RWPE1 (cell line): ENCODE measurements at regions not wholly inside any gene's neighbourhood (a gene's known extent, or its start where the extent isn't known, plus 50 kb on each side); places are given as distances from the start of the nearest gene placed in this dataset.

ENCODE experiments used
- CTCF ChIA-PET: fragments of 350-600 bp; sonication (Branson Sonifier 250); formaldehyde crosslinking; extraction: SDS; loops from one replicate; lab custom pipeline; 2021; lab: Yijun Ruan, JAX
- POLR2A ChIA-PET: fragments of 400-600 bp; formaldehyde crosslinking; extraction: SDS; loops from one replicate; lab custom pipeline; 2020; ENCODE audit warnings: antibody characterized with exemption; ENCODE audit not compliant: low non-redundant PET; lab: Yijun Ruan, JAX
- DNase-seq: peaks from one replicate; pipeline ENCODE4 v3.0.0; 2012; ENCODE audit warnings: low spot score
- H3K27ac ChIP-seq: fragments of 450-650 bp; 2 replicates; pipeline ENCODE4 v1.5.1; 2017
- TF ChIP-seq, protein P1 (sequence below): fragments of 450-650 bp; conservative IDR thresholded peaks from 2 replicates; pipeline ENCODE4 v1.5.1; 2017; ENCODE audit warnings: low read depth, mild to moderate bottlenecking

DNA sequence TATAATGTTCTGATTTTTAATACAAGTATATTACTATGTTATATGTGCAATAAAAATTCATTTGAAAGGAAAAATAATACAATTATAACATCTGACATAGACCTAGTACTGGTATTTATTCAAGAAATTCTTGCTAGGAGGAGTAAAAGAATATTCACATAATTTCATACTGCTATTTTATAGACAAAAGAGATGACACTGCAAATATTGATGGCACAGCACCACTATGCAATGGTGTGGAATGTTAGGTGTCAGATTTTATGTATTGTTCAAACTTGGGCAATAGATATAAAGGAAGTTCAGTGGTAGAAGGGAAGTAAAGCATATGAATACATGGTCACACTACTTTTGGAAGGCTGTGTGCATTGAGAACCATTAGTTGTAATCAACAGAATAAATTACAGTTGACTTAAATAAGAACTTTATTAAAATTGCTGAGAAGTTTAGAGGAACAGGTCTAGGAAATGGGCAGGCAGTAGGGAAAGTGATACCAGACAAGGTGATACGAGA, 143.9 kb downstream of the OR2K2 start:
- DNase-seq: no peak
- TF ChIP-seq, protein P1, sequence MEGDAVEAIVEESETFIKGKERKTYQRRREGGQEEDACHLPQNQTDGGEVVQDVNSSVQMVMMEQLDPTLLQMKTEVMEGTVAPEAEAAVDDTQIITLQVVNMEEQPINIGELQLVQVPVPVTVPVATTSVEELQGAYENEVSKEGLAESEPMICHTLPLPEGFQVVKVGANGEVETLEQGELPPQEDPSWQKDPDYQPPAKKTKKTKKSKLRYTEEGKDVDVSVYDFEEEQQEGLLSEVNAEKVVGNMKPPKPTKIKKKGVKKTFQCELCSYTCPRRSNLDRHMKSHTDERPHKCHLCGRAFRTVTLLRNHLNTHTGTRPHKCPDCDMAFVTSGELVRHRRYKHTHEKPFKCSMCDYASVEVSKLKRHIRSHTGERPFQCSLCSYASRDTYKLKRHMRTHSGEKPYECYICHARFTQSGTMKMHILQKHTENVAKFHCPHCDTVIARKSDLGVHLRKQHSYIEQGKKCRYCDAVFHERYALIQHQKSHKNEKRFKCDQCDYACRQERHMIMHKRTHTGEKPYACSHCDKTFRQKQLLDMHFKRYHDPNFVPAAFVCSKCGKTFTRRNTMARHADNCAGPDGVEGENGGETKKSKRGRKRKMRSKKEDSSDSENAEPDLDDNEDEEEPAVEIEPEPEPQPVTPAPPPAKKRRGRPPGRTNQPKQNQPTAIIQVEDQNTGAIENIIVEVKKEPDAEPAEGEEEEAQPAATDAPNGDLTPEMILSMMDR: no peak
- POLR2A ChIA-PET: no interaction called here
- H3K27ac ChIP-seq: no peak overlapping the region
- CTCF ChIA-PET: no interaction called here

DNA sequence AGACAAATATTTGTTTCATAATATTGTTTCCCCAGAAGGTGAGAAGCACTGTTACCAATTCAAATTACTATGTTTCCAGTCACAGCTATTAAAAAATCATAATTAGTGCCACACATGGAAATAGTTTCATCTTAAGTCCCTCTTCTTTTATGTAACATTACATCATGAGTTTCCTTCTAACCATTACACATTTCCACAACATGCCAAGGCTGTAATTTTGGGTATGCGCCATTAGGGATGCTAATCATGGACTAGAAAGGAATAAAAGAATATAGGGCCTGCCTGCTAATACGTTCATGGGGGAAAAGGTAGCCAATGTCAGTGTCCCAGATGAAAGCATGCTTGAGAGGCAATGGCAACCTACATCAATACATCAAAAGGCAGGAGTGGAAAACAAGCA, 142.5 kb upstream of the LPAR1 start:
- TF ChIP-seq, protein P1: no peak
- H3K27ac ChIP-seq: no peak overlapping the region
- POLR2A ChIA-PET: no interaction called here
- no peak for DNase-seq
- CTCF ChIA-PET: no interaction called here

DNA sequence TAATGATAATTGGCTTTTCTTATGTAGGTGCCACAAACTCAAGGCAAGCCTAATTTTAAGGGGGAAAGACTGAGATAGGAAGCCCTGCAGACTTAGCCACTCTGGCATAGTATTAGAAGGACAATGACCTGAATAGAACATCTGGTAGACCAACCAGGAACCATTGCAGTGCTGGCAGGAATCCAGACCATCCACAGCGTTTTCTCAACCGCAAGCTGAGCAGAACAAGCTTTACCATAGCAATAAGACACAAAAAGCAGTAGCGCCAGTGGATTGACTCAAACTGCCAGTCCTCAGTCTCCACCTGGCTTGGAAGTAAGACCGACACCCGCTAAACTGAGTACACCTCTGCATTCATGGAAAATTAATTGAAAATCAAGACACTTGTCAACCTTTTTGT, 141.3 kb upstream of the LPAR1 start:
- CTCF ChIA-PET: interaction anchor here (0.7 kb wide), 1 partner anchor 14 kb away, joined by 3 read pairs; no protein-coding TSS in a partner anchor
- TF ChIP-seq, protein P1: no peak
- POLR2A ChIA-PET: no interaction called here
- no peak for DNase-seq
- H3K27ac ChIP-seq: no peak overlapping the region

DNA sequence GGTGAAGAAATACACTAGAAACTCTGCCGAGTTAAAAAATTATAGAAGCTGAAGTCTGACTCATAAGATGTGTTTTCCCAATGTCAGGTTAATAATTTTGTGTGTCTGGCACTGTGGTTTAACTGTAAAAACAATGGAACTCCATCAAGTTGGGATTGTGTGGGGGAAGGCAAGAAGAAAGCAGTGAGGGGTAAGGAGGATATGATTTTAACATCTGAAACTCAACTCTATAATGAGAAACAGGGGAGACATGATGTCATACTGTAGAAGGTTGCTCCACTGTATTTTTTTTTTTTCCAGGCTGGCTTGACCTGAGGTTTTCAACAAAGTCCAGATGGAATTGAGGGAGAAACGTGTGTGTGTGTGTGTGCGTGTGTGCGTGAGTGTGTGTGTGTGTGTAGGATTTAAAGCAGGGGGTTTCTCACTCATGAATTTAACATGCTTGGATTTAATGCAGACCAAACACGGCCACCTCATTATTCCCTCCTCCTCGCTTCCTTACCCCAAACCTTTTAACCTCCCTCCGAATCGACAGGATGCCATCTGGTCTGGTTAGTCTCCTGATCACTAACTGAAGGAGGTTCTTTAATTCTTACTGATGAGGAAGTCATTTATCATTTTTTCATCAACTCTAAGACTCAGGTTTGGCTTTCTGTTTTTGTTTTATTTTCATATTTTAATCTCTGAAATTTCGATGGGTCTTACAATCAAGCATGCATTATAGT, 140.2 kb upstream of the LPAR1 start:
- H3K27ac ChIP-seq: no peak overlapping the region
- TF ChIP-seq, protein P1: no peak
- ChIA-PET CTCF (no interaction called here), POLR2A (no interaction called here)
- no peak for DNase-seq

DNA sequence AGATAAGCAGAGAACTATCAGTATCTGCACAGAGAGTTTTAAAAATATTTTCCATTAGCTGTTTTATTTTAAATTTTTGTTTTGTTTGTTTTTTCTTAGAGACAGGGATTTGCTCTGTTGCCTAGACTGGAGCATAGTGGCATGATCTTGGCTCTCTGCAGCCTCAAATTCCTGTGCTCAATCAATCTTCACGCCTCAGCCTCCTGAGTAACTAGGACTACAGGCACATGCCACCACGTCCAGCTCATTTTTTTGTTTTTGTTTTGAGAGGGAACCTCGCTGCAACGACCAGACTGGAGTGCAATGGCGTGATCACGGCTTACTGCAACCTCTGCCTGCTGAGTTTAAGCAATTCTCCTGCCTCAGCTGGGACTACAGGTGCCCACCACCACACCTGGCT, 138.2 kb upstream of the LPAR1 start:
- H3K27ac ChIP-seq: no peak overlapping the region
- ChIA-PET POLR2A (no interaction called here), CTCF (no interaction called here)
- no peak for DNase-seq
- TF ChIP-seq, protein P1: no peak

DNA sequence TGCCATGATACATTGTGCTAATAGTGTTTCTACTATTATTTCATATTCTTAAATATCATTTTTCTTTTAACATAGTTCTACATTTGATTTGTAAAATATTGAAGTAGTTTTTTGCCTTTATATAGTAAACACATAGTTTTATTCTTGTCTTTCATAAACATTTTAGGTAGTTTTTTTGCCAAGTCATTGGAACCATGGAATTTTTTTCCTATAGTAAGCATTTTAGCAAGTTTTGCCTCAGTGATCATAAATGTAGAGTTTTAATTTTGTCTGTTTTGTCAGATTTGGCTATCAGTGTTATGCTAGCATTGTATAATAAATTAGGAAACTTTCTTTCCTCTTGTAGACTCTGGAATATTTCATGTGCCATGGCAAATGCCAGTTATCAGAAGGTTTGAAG, 137.1 kb upstream of the LPAR1 start:
- DNase-seq: no peak
- TF ChIP-seq, protein P1: no peak
- POLR2A ChIA-PET: no interaction called here
- CTCF ChIA-PET: no interaction called here
- H3K27ac ChIP-seq: no peak overlapping the region
